DMS53 treated with DMSO at 0.1 percent for 48 hours (cell line): ENCODE measurements at regions not wholly inside any gene's neighbourhood (a gene's known extent, or its start where the extent isn't known, plus 50 kb on each side); places are given as distances from the start of the nearest gene placed in this dataset.

Source experiments
- DNase-seq: peaks from one replicate; lab custom pipeline; 2025; ENCODE audit not compliant: unreplicated experiment; lab: John Stamatoyannopoulos, UW

DNA sequence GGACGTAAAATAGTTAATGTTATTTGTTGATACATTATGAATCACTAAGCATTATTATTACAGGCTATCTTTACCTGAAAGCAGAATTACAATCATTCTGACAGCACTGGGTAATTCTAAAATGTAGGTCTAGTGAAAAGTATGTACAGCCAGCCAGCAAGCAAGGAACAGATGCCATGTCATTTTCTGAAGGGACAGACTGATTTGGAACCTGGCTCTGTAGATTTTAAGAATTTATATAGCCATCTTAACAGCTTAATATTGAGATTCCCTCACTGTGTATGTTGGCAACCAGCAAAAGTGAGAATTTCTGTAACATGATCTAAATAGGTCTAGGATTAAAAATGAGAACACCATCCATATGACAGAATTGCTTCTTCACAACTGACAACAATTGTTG lies 359.4 kb downstream of the ZIC4 start:
- DNase-seq: no peak

DNA sequence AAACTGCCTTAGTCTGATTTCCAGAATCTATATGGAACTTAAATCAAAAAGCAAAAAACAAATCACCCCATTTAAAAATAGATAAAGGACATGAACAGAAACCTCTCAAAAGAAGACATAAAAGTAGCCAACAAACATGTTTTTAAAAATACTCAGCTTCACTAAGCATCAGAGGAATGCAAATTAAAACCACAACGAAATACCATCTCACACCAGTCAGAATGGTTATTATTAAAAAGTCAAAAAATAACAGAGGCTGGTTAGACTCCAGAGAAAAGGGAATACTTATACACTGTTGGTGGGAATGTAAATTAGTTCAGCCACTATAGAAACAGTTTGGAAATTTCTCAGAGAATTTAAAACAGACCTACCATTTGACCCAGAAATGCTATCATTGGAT lies 367.9 kb downstream of the ZIC4 start:
- no peak for DNase-seq

DNA sequence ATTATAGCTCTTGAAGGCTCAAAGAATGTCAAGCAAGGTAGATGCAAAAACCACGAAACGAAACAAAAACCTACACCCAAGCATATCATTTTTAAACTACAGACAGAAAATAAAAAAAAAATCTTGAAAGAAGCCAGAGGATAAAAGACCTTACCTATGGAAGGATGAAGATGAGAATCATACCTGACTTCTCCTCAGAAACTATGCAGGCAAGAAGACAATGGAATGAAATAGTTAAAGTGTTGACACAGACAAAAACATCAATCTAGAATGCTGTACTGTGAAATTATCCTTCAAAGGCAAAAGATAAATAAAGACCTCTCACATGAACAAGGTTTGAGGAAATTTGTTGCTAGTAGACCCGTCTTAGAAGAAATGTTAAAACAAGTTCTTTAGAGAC lies 372.0 kb downstream of the ZIC4 start:
- no peak for DNase-seq

DNA sequence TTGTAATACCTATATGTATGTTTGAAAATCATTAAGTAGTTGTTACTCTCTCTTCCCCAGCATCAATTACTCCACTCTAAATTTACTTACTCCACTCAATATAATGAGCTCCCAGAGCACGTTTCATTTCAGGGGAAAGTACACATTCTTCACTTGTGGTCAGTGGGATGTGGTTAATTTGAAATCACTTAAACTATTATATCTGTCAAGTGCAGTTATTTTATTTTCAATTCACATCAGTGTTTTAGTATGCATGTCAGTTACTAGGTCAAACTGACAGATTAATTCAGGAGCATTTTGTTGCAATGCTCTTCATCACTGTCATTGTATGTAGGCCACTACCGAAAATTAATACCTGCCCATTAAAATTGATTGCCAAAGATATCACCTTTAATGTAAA lies 376.1 kb downstream of the ZIC4 start:
- no peak for DNase-seq

DNA sequence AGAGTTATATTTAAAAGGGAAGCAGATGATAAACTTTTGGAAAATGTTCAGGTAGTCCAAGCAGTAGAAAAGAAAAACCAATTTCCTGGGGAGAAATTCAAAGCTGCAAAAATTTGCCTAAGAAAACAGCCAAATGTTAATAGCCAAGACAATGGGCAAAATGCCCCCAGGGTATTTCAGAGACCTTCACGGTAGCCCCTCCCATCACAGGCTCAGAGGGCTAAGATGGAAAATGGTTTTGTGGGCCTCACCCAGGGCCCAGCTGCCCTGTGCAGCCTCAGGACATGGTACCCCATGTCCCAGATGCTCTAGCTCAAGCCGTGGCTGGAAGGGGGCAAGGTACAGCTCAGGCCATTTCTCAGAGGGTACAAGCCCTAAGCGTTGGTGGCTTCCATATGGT lies 391.0 kb downstream of the ZIC4 start:
- no peak for DNase-seq

DNA sequence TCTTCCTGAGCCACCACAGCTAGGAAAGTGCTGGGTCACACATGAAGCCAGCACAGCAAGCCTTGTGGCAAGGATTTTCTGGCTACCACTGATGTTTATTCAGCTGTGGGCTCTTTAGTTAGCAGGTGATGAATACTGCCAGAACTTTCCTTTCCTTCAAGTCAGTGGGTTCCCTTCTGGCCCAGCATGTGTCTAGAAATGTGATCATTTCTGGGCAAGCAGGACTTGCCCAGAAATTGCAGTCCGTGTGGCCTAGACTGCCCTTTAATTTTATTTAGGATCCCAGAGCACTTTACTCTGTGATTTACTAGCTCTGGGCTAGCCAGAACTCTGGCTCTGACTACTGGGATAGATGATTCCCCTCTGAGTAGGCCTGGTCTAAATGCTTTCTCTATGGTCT lies 397.5 kb downstream of the ZIC4 start:
- DNase-seq: peak; percentile 20

DNA sequence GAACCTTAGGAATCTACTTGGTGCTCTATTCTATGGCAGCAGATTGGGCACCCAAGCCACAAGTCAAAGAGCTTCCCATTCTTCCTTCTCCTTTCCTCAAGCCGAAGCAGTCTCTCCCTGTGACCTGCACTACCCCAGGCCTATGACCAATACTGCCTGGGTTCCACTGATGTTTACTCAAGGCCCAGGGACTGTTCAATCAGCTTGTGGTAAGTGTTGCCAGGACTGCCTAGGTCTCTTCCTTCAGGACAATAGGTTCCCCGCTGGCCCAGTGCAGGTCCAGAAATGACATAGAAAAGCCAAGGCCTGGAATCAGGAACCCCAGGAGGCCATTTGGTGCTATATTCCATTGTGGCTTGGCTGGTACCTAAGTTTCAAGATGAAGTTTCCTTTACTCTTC lies 397.9 kb downstream of the ZIC4 start:
- no peak for DNase-seq

DNA sequence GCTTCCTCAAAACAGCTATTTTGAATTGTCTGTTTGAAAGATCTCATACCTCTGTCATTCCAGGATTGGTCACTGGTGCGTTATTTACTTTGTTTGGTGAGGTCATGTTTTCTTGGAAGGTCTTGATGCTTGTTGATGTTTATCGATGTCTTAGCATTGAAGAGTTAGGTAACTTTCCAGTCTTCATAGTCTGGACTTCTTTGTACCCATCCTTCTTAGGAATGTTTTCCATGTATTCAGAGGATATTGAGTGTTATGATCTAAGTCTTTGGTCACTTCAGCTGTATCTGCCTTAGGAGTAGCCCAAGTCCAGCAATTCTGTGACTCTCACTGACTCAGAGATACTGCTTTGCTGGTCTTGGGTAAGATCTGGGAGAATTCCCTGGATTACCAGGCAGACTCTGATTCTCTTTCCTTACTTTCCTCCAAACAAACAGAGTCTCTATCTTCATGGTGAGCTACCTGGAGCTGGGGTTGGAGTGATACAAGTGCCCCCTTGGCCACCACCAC lies 398.6 kb downstream of the ZIC4 start:
- DNase-seq: no peak

DNA sequence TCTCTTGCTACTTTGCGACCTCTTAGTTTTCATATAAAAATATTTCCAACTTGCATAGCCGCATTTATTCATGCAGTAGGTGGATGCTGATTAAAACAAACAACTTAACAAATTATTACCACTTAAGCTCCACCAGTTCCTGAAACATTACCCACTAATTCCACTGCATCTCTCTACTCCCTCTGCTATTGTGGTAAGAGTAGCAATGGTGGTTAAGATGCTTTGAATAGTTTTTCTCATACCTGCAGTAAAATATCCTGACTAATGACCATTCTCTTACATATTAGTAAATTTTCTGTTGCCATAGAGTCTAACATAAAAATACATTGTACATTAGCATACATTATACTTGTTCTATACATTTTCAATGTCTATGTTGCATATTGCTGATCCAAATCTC lies 397.6 kb upstream of the PLSCR5 start:
- DNase-seq: no peak

DNA sequence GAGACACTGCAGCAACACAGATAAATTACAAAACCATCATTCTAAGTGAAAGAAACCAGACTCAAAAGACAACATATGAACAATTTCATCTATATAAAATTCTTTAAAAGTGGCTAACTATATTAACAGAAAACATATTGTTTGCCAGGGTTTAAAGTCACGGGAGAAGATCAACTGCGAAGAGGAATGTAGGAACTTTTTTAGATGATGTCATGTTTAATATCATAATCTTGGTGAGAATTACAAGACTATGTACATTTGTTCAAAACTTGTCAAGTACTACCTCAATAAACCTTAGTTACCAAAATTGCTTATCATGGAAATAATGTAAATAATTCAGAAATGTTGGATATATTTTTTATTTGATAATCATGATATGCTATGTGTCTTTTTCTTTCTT lies 395.1 kb upstream of the PLSCR5 start:
- no peak for DNase-seq

DNA sequence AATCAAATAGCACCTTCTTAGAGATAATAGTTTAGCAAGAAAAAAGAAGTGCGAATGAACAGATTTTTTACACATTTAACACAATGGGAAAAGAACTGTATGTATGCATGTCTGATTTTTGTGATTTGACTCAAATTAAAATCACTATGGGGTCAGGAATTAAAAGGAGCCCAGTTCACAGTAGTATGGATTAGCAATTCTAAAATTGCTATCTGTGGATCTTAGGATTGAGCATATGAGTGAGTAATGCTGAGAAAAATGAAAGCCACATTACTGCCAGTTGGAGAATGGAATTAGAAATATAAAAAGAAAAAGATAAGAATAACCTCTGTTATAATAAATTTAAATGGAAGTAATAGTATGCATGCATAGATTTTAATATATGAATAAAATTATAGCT lies 386.8 kb upstream of the PLSCR5 start:
- DNase-seq: no peak

DNA sequence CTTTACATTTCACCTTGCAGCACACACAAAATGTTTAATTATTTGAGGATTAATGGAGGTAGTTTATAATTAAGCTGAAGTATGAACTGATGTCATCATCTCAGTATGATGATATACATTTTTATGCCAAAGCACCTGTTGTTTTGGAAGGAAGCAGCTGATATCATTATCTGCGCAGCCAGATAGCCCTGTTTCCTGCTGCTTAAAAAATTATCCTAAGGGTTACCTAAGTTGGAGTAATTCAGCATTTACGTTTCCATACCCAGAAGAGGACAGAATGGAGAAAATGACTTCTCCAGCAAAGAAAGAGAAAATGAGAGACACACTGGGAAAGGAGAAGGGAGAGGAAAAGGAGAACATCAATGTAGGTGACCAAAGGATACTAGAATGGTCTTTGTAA lies 370.3 kb upstream of the PLSCR5 start:
- DNase-seq: no peak

DNA sequence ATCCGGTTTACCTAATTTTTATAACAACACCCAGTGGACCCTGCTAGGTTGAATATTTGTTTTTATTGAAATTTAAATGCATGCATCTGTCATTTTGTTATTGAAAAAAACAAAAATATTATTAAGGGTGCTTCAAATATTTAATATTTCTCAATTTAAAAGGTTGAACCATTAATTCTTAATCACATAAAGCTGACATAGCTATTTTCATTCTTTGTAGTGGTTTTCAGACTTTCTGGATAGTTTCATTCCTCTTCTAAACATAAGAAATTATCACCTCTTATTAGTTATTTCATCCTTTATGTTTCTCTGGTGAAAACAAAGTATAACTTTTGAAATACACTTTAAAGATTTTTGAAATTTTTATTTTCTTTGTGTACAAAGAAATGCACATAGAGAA lies 369.9 kb upstream of the PLSCR5 start:
- DNase-seq: no peak

DNA sequence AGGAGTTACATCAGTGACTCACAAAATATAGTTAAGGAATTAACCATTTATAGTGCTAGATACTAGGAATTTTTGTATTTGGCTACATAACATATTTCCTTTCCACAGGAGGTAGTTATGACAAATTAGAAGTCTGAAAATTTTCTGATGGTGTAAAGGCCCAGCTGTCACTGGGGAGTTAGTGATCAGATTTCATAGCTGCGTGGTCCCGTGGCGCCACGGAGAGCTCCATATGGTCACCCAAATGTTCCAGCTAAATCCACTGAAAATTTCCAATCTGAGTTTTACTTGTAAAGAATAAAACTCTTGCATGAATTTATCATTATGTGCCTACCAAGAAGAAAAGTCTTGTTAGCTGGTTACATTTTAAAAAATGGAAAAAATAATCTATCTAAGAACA lies 368.9 kb upstream of the PLSCR5 start:
- no peak for DNase-seq

DNA sequence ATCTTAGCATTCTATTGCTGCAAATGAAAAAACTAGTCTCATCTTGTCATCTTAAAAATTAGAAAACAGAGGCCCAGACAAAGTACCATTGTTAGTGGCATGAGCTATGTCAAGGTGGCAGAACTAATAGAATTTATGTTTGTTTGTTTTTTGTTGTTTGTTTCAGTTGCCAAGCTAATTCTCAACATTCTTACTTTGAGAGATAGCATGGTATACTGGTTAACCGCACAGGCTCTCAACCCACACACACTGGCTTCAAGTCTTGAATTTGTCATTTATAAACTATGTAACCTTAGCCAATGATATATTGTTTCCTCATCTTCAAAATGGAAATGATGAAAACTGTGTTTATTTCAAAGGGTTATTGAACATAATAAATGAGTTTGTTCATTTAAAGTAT lies 367.6 kb upstream of the PLSCR5 start:
- DNase-seq: no peak

DNA sequence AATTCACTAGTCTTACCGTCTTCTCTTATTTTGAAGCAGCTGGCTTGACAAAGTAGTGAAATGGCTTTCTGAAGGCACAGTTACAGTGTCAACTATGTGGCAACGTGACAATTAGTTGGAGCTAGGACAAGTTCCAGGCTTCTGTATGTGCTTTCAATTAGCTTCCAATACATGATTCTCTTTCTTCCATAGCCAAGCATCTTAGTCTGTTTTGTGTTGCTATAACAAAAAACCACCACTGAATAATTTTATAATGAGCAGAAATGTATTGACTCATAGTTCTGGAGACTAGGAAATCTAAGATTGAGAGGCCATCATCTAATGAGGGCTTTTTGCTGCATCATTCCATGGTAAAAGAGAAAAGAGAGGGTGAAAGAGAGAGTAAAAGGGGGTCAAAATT lies 365.1 kb upstream of the PLSCR5 start:
- no peak for DNase-seq

DNA sequence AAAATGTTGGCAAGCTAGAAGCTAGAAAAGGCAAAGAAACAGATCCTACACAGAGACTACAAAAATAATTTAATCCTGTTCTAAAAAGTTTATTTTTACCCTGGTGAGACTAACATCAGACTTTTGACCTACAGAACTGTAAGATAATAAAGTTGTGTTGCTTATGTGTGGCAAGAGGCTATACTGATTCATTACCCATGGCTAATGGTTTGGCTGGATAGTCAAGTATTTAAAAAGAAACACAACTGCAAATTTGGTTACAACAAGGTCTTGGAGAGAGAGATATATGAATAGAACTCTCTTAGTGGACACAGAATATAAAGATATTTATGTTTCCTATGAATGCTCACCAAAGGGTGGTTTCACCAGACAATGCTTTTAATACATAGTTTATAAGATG lies 364.2 kb upstream of the PLSCR5 start:
- no peak for DNase-seq

DNA sequence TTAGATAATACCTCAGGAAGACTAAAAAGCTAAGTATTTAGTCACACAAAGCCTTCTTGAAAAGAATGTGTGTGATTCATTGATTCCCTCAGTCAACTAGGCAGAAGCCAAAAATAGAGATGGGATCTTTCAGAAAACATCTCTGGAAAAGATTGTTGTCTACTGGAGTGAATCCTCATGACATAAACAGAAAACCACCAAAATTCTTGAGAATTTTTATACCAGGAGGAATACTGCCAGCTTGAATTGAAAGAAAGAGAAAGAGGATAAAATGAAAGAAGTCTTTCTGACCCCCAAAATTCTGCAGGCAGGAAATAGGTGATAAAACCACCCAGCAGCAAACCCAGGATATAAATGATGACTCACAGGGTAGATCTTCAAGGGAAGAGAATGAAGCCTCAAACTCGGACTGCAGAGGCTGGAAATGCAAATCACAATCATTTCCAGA lies 363.1 kb upstream of the PLSCR5 start:
- DNase-seq: no peak

DNA sequence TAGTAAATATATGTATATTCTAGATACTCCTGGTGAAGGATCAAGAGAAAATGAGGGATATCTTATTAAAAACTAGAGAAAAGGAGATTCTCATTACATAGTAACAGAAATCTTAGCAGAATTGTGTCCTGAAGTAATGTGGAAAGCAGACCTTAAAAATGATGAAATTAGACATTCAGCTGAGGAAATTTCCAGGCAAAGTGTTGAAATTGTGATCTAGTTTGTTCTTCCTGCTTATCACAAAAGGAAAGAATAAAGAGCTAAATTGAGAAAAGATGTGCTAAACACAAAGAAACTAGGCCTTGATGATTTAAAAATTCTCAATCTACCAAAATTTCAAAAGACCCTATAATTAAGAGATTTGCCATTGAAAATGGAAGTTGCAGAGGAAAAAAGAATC lies 362.6 kb upstream of the PLSCR5 start:
- DNase-seq: no peak

DNA sequence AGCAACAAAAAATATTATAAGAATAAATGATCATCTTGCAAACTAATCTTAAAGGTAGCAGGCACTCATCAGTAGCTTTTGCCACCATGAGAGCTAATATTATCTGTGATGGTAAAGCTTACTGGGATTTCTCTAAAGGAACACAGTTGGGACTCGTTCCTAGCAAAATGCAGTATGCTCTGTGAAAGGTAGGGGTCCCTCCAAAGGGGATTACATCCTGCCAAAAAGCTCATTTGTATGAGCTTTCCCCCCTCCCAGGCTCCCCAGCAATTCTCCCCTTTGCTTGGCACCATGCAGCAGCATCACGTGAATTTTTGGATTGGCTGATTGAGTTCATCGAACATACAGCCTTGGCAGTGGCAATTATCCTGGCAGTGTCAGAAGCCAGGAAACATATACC lies 361.0 kb upstream of the PLSCR5 start:
- no peak for DNase-seq

DNA sequence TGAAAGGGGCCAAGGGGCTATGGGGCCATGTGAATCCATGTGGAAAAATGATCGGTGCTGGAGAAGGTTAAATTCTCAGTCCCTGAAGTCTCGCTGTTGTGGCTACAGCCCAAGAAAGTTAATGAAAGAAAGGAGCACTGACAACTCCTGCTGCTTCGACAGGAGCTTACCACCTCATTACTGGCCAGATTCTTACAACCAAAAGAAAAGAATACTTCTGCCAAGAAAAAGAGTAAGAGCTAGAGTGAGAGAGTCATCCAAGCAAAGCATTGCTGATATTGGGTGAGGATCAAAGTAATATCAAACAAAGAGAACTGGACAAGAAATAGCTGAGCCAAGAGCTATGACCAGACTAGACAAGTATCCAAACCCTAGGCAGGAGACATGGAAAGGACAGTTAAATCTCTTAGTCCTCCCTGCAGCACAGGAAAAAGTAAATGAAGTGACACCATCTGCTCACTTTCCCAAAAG lies 348.4 kb upstream of the PLSCR5 start:
- no peak for DNase-seq

DNA sequence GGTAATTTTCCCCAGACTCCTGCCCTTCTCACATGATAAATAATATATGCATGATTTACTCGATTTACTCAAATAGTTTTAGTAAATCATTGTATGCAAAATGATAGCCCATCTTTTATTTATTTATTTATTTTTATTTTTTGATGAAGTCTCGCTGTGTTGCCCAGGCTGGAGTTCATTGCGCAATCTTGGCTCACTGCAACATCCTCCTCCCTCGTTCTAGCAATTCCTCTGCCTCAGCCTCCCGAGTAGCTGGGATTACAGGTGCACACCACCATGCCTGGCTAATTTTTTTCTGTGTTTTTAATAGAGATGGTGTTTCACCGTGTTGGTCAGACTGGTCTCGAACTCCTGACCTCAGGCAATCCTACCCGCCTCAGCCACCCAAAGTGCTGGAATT lies 343.8 kb upstream of the PLSCR5 start:
- DNase-seq: no peak

DNA sequence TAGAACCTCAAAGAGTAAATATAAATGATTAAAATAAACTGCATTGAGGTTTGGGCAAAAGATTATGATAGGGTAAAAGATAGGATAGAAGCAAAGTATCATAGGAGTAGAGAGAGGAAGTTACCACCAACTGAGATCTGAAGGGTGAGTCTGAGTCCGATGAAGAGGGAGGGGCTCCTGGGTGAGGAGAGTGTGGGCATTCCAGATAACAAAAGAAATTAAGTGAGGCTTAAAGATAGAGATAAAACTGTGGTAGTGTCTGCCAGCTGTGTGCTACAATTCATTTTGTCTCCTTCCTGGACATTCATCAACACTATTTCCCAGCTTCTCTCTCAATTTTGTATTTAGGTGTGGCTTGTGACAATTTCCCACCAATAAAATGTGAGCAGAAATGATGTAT lies 343.0 kb upstream of the PLSCR5 start:
- no peak for DNase-seq

DNA sequence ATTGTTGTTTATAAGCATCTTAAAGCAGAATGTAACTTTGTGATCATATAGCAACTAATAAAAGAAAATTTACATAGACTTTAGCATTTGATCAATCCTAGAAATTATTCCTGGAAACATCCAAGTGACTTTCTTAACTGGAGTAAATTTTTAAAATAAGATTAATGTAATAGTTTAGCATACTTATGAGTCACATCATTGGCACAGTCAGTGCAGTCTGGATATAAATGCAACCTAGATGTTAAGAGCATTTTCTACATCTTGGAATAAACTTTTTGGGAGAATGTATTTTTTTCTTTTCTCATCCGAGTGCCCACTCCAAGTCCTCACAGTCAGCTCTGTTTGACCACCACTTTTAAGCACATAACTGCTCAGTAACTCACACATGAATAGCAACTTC lies 324.6 kb upstream of the PLSCR5 start:
- DNase-seq: no peak
